ENCODE measurements at regions not wholly inside any gene's neighbourhood (a gene's known extent, or its start where the extent isn't known, plus 50 kb on each side); places are given as distances from the start of the nearest gene placed in this dataset.

GRCh38 chr3:26422415-26422814, 200.2 kb upstream of the LRRC3B start:
- no peak for TF ChIP-seq CTCF (conservative IDR thresholded peaks at IDR 0.05)
- TF ChIP-seq ZFX (IDR thresholded peaks at IDR 0.05) = no peak
